Neutrophil (primary cell): ENCODE measurements at regions not wholly inside any gene's neighbourhood (a gene's known extent, or its start where the extent isn't known, plus 50 kb on each side); places are given as distances from the start of the nearest gene placed in this dataset.

Source experiments
- H3K27ac ChIP-seq: fragments of 200-600 bp; sonication (generic); 2 replicates; pipeline ENCODE4 v1.5.1; 2016; ENCODE audit warnings: mild to moderate bottlenecking, moderate library complexity
- H3K27me3 ChIP-seq: fragments of 200-600 bp; sonication (generic); 2 replicates; pipeline ENCODE4 v1.6.0; 2016; ENCODE audit warnings: mild to moderate bottlenecking
- H3K36me3 ChIP-seq: fragments of 200-600 bp; sonication (generic); 2 replicates; pipeline ENCODE4 v1.5.1; 2017
- H3K4me1 ChIP-seq, 2 experiments: fragments of 200-600 bp in 1 of 2; sonication (generic) in 1 of 2; 1 replicate in 1 of 2; 2 replicates in 1 of 2; pipeline versions ENCODE4 v1.5.1 to v1.6.1; 2013 to 2016; ENCODE audit warnings: low read depth in 1 of 2, low read length in 1 of 2, mild to moderate bottlenecking in 1 of 2, moderate library complexity in 1 of 2; ENCODE audit not compliant: control insufficient read depth in 1 of 2, insufficient read depth in 1 of 2
- H3K4me3 ChIP-seq, 2 experiments: fragments of 200-600 bp in 1 of 2; sonication (generic) in 1 of 2; 1 replicate in 1 of 2; 2 replicates in 1 of 2; pipeline ENCODE4 v1.5.1; 2013 to 2016; ENCODE audit warnings: low read depth in 1 of 2, low read length in 1 of 2, mild to moderate bottlenecking in 1 of 2, moderate library complexity in 1 of 2
- H3K9me3 ChIP-seq: fragments of 200-600 bp; sonication (generic); 2 replicates; pipeline ENCODE4 v1.5.1; 2016
- TF ChIP-seq, protein P1 (sequence below): fragments of 200-600 bp; sonication (generic); IDR thresholded peaks from 2 replicates; pipeline ENCODE4 v1.5.1; 2016; ENCODE audit warnings: antibody characterized with exemption

- TF ChIP-seq, protein P1, sequence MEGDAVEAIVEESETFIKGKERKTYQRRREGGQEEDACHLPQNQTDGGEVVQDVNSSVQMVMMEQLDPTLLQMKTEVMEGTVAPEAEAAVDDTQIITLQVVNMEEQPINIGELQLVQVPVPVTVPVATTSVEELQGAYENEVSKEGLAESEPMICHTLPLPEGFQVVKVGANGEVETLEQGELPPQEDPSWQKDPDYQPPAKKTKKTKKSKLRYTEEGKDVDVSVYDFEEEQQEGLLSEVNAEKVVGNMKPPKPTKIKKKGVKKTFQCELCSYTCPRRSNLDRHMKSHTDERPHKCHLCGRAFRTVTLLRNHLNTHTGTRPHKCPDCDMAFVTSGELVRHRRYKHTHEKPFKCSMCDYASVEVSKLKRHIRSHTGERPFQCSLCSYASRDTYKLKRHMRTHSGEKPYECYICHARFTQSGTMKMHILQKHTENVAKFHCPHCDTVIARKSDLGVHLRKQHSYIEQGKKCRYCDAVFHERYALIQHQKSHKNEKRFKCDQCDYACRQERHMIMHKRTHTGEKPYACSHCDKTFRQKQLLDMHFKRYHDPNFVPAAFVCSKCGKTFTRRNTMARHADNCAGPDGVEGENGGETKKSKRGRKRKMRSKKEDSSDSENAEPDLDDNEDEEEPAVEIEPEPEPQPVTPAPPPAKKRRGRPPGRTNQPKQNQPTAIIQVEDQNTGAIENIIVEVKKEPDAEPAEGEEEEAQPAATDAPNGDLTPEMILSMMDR: no peak
- H3K27ac ChIP-seq: no peak overlapping the region
- H3K4me3 ChIP-seq: no peak overlapping the region
- no peaks in the 10 kb centered on the region for H3K9me3 ChIP-seq
- no peaks in the 10 kb centered on the region for H3K4me1 ChIP-seq
- H3K36me3 ChIP-seq: no peaks in the 10 kb centered on the region
- no peaks in the 10 kb centered on the region for H3K27me3 ChIP-seq
Measured at GRCh38 chr1:198830412-198830811, 191.6 kb downstream of the PTPRC start.

DNA sequence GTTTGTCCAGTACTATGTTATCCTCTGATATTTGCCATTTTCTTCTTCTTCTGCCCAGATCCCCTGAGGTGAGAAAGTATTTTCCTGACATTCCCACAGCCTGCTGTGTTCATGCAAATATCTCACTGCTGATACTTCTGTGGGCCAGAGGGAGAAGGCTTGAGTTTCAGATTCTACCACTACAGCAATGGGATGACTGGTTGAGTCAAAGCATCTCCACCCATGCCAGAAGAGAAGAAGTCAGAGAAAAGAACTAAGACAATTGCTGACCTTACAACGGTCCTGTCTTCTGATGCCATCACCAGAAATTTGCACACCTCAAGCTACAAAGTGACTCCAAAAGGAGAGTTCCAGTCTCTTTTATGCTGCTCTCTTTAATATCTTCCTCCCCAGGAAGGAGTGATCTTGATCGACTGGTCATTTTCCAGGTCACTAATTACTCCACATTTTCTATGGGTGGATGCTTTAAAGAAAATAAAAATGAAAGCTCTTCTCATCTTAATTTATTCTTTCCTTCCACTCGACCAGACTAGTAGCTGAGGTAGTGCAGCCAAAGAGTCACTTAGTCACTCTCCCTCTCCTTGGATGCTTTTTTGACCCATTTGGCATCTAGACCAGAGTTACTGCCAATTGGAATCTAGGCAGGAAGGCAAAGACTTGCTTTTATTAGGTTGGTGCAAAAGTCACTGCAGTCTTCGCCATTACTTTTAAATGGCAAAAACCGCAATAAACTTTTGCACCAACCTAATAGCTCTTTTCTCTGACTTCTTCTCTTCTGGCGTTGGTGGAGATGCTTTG is 195.1 kb downstream of the PTPRC start:
- no peak overlapping the region for H3K27ac ChIP-seq
- H3K4me1 ChIP-seq: no peaks in the 10 kb centered on the region
- TF ChIP-seq, protein P1: no peak
- no peaks in the 10 kb centered on the region for H3K9me3 ChIP-seq
- H3K27me3 ChIP-seq: no peaks in the 10 kb centered on the region
- H3K4me3 ChIP-seq: no peak overlapping the region
- H3K36me3 ChIP-seq: no peaks in the 10 kb centered on the region

GRCh38 chr1:198837278-198838021 is 198.6 kb downstream of the PTPRC start:
- Histone ChIP-seq H3K27me3 (no peaks in the 10 kb centered on the region), H3K27ac (no peak overlapping the region), H3K4me1 (no peaks in the 10 kb centered on the region), H3K9me3 (no peaks in the 10 kb centered on the region), H3K36me3 (no peaks in the 10 kb centered on the region), H3K4me3 (no peak overlapping the region)
- TF ChIP-seq, protein P1: no peak

- TF ChIP-seq, protein P1: no peak
- no peaks in the 10 kb centered on the region for H3K36me3 ChIP-seq
Measured at GRCh38 chr1:198838022-198838342, 199.1 kb downstream of the PTPRC start.

GRCh38 chr1:198841477-198841876 is 202.6 kb downstream of the PTPRC start:
- Histone ChIP-seq H3K4me1 (no peaks in the 10 kb centered on the region), H3K27ac (no peak overlapping the region), H3K27me3 (no peaks in the 10 kb centered on the region), H3K36me3 (no peaks in the 10 kb centered on the region), H3K9me3 (no peaks in the 10 kb centered on the region), H3K4me3 (no peak overlapping the region)
- TF ChIP-seq, protein P1: no peak

More at GRCh38 chr1:198838022-198838342, 199.1 kb downstream of the PTPRC start:
- H3K27me3 ChIP-seq: no peaks in the 10 kb centered on the region
- H3K4me1 ChIP-seq: no peaks in the 10 kb centered on the region
- H3K9me3 ChIP-seq: no peaks in the 10 kb centered on the region
- no peak overlapping the region for H3K27ac ChIP-seq
- H3K4me3 ChIP-seq: no peak overlapping the region
